ENCODE measurements at regions not wholly inside any gene's neighbourhood (a gene's known extent, or its start where the extent isn't known, plus 50 kb on each side); places are given as distances from the start of the nearest gene placed in this dataset.

- H3K4me2 ChIP-seq (ENCODE audit: insufficient read depth, low read length), result no peak overlapping the region
- FAIRE-seq (no peak), DNase-seq (ENCODE audit: low read depth, low spot score) (no peak)
- H3K27ac ChIP-seq (ENCODE audit: insufficient read depth, low read depth, low read length), result no peak overlapping the region
- dilution Hi-C loops (cut with MboI; ENCODE audit: extremely low pct_ligation_motif_present, low sequenced_read_pairs) (no loop called here), intact Hi-C loops (cut with micrococcal nuclease) (no loop called here)
- no peaks in the 10 kb centered on the region for H4K20me1 ChIP-seq (replicated peaks; ENCODE audit: control insufficient read depth, extremely low read depth, insufficient read depth, low read length)
- ChIA-PET POLR2A (no interaction called here), CTCF (no interaction called here)
- H3K9me1 ChIP-seq (replicated peaks; ENCODE audit: control insufficient read depth, extremely low read depth, insufficient read depth, low read length), result no peaks in the 10 kb centered on the region
- H3K4me3 ChIP-seq (replicated peaks in 1 of 3; ENCODE audit: insufficient read depth in 1 of 3, low read depth in 1 of 3, low read length in 3 of 3), result no peak overlapping the region
- BruUV-seq (replicated peaks), result no TSS peak
- no peaks in the 10 kb centered on the region for H3K79me2 ChIP-seq (ENCODE audit: control insufficient read depth, insufficient read depth, low read length)
- no peak overlapping the region for H2AFZ ChIP-seq (ENCODE audit: low read depth, low read length)
- no peaks in the 10 kb centered on the region for H3K9me3 ChIP-seq (replicated peaks; ENCODE audit: control insufficient read depth, insufficient read depth, low read length)
- H3K4me1 ChIP-seq (ENCODE audit: control insufficient read depth, extremely low read depth, insufficient read depth, low read length), result no peaks in the 10 kb centered on the region
- no peak for TF ChIP-seq MYC (IDR thresholded peaks at IDR 0.05; ENCODE audit: low read depth, low read length)
- TF ChIP-seq GATA2 (IDR thresholded peaks at IDR 0.05; ENCODE audit: insufficient read depth, insufficient read length, low read depth, low read length), result no peak
- no peak for TF ChIP-seq EZH2 (IDR thresholded peaks at IDR 0.05; ENCODE audit: borderline replicate concordance, low read depth, low read length, severe bottlenecking)
- TF ChIP-seq JUN (IDR thresholded peaks at IDR 0.05; ENCODE audit: borderline replicate concordance, insufficient read depth, insufficient read length, low read depth), result no peak
- TF ChIP-seq POLR2A (IDR thresholded peaks at IDR 0.05; ENCODE audit: low read depth, low read length), result no peak
- no peak for TF ChIP-seq MAX (IDR thresholded peaks at IDR 0.05; ENCODE audit: insufficient read depth, insufficient read length)
- TF ChIP-seq POLR2AphosphoS5 (IDR thresholded peaks at IDR 0.05; ENCODE audit: insufficient read depth, low read depth, low read length), result no peak
- no peak for TF ChIP-seq FOS (IDR thresholded peaks at IDR 0.05; ENCODE audit: borderline replicate concordance, insufficient read depth, low read length)
- no peak for TF ChIP-seq CTCF (IDR thresholded peaks at IDR 0.05; ENCODE audit: extremely low read depth in 1 of 2, insufficient read depth in 1 of 2, low read depth in 1 of 2, low read length in 2 of 2)
- no peak overlapping the region for H3K9ac ChIP-seq (replicated peaks; ENCODE audit: extremely low read depth, insufficient read depth, low read length)
- H3K36me3 ChIP-seq (ENCODE audit: control insufficient read depth in 2 of 2, extremely low read depth in 1 of 2, insufficient read depth in 2 of 2, low read length in 2 of 2), result no peaks in the 10 kb centered on the region
- H3K27me3 ChIP-seq (ENCODE audit: control insufficient read depth in 2 of 2, insufficient read depth in 2 of 2, low read length in 2 of 2), result no peaks in the 10 kb centered on the region
Measured at GRCh38 chrX:46366381-46367207, 178.6 kb downstream of the ZNF674 start.
